ENCODE measurements at regions not wholly inside any gene's neighbourhood (a gene's known extent, or its start where the extent isn't known, plus 50 kb on each side); places are given as distances from the start of the nearest gene placed in this dataset.

- no peak for DNase-seq (ENCODE audit: low read depth, low spot score)
Observed at GRCh38 chr2:53111406-53111805, 656.2 kb upstream of the CHAC2 start.

- no peak for DNase-seq (ENCODE audit: low read depth, low spot score)
Observed at GRCh38 chr2:53111004-53111403, 656.6 kb upstream of the CHAC2 start.

- DNase-seq (ENCODE audit: low read depth, low spot score): no peak
Observed at GRCh38 chr2:53108246-53108645, 659.4 kb upstream of the CHAC2 start.

DNA sequence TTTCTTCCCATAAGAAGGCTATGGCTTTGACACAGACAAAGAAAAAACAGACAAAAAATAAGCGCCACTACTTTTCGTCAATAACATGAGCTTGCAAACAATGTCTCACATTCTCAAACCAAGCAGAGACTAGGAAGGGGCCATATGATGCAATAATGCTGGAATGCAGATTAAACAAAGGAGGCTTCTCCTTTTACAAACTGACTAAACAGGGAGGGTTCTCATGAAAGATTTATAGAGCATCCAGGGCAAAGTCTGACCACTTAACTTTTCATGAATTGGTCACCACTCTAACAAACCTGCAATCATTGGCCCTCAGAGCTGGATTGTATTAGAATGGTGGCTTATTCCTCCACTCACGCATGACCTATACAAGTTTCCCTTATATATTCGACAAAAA is 663.3 kb upstream of the CHAC2 start:
- peak; percentile 82 for DNase-seq (ENCODE audit: low read depth, low spot score)

DNA sequence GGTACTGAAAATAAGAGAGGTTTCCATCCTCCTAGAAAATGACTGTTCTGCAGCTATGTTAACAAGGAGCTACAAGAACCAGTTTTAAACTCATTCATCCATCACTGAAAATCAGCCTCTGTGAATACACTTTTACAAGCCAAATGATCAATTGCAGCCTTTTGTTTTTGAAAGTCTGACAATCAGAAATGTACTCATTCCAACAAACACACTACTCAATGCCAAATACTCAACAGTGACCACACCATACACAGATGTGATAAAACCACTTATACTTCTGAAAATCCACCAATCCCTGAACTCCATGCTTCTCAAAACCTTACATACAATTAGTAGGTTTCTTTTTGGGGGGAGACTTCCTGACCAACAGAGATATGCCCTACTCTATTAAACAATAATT is 663.9 kb upstream of the CHAC2 start:
- DNase-seq (ENCODE audit: low read depth, low spot score): peak; percentile 38

DNA sequence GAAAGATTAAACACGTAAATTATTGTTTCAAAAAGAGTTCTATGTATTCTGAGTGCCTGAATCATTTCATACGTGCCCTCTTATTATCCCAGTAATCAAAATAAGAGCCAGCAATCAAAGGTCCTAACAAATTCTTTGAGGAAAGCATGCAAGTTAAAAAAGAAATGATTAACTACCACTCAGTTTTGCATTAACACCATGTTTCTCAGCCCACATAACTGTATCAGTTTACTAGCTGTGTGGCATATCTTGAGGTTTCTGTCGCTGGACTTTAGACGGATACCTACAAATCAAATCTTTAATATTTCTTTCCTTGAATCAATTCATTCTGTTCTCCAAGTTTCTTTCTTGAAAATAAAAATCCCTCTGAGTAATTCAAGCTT is 668.9 kb upstream of the CHAC2 start:
- DNase-seq (ENCODE audit: low read depth, low spot score): no peak

DNA sequence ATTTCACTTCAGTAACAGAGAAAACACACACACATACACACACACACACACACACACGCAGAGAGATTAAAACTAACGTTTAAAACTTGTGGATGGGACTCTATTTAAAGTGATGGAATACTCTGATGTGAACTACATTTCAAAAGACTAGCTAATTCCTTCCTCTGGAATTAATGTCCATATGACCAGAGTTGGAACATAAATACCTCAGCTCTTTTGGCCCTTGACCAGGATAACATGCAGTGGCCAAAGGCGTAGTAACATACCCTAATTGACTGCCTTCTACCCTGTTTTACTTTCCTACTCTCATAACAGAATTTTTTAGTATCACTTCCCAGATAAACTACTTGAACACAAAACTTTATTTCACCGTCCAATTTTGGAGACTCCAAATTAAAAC is 671.3 kb upstream of the CHAC2 start:
- no peak for DNase-seq (ENCODE audit: low read depth, low spot score)

- no peak for DNase-seq (ENCODE audit: low read depth, low spot score)
Observed at GRCh38 chr2:53095664-53096063, 671.9 kb upstream of the CHAC2 start.

- no peak for DNase-seq (ENCODE audit: low read depth, low spot score)
Observed at GRCh38 chr2:53095227-53095626, 672.4 kb upstream of the CHAC2 start.

- no peak for DNase-seq (ENCODE audit: low read depth, low spot score)
Observed at GRCh38 chr2:53093355-53093754, 674.2 kb upstream of the CHAC2 start.

DNA sequence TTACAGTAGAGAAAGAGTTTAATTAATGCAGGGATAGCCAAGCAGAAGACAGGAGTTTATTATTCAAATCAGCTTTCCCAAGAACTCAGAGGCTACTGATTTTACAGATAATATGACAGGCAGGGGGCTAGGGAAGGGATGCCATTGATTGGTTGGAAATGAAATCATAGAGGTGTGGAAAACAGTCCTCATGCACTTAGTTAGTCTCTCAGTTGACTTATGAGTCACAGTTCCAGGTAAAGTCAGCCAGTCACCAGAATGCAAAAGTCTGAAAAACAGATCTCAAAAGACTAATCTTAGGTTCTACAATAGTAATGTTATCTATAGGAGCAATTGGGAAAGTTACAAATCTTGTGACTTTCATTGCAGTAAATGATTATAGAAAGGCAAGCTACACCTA is 676.4 kb upstream of the CHAC2 start:
- no peak for DNase-seq (ENCODE audit: low read depth, low spot score)

- DNase-seq (ENCODE audit: low read depth, low spot score): no peak
Observed at GRCh38 chr2:53087874-53088461, 679.6 kb upstream of the CHAC2 start.

- peak; percentile 33 for DNase-seq (ENCODE audit: low read depth, low spot score)
Observed at GRCh38 chr2:53087262-53087873, 680.2 kb upstream of the CHAC2 start.

DNA sequence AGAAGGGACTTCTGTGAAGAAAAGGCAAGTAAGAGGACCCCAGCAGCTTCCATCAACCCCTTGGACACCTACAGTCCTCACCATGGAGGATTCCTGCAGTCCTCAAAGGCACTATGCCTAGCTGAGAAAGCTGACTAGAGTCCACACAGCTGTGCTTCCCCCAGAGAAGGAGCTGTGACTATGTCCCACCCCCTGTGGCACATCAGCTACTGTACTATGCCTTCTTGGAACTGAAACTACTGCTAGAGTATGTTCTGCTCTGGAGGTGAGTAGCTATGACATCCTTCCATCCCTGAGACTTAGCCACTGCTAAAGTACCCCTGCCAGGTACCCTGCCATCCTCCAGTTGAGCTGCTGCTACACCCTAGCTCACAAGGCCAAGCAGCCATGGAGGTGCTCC is 690.2 kb upstream of the CHAC2 start:
- no peak for DNase-seq (ENCODE audit: low read depth, low spot score)

- DNase-seq (ENCODE audit: low read depth, low spot score): no peak
Observed at GRCh38 chr2:53075760-53076159, 691.8 kb upstream of the CHAC2 start.

DNA sequence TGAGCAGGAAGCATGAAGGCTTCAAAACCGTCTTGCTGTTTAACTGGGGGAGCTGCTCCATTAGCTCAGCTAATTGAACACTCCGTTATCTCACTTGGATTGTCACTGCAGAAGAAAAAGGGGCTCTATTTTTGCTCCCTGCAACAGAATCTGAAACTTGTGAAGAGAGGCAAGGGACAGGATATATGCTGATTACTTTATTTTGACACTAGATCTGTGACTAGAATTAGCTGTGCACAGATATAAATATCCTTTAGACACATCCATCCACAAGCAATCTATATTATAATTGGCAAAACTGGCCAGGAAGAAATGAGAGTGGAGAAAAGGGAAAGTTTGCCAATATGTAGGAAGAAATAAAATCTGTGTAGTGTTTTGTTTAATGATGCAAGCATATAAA is 700.1 kb upstream of the CHAC2 start:
- DNase-seq (ENCODE audit: low read depth, low spot score): no peak

- DNase-seq (ENCODE audit: low read depth, low spot score): peak; percentile 13
Observed at GRCh38 chr2:53067056-53067455, 700.5 kb upstream of the CHAC2 start.

DNA sequence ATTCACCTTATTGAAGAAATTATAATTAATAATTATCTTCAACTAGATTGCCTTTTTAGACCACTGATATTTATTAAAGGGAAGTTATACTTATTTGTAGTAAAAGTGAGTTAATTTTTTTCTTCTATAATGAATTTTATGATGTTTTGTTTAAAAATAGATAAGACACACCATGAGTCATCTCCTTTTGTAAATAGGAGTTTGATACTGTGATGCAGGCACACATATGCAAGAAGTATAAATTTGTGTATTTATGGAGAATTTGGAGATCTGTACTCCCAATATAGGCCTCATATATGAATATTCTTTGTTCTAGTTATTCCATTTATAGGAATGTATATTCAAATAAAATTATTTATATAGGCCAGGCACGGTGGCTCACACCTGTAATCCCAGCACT is 703.5 kb upstream of the CHAC2 start:
- DNase-seq (ENCODE audit: low read depth, low spot score): no peak

DNA sequence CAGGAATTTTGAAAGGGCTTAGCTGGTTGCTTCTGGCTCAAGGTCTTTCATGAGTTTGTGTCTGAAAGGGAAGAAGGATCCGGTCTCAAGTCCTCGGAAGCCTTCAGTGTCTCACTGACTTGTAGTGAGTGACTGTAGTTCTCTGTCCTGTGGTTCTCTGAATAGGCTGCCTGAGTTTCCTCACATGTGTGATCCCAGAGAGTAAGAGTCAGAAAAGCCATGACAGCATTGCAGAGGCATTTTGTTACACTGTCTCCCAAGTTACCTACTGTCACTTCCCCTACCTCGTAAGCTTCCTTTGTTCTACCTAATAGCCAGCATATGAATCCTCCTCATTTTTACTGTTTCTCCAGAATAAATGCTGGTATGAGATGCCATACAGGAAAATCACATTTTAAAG is 709.1 kb upstream of the CHAC2 start:
- peak; percentile 54 for DNase-seq (ENCODE audit: low read depth, low spot score)

DNA sequence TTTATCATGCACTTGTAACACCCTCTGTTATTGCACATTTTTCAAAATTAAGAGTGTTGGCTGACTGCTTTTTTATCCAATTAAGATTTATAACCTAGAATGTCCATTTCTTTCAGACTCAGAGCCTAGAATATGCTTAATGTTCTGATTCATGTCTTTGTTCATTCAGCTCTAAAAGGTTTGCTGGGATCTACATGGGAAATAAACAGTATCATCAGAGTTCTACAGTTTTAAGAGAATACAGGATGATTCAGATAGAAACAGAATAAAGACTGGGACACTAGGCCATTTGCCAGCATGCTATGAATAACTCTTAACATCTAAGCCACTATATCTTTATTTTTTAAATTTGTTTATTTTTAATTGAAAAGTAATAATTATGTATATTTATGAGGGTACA is 713.7 kb upstream of the CHAC2 start:
- no peak for DNase-seq (ENCODE audit: low read depth, low spot score)

DNA sequence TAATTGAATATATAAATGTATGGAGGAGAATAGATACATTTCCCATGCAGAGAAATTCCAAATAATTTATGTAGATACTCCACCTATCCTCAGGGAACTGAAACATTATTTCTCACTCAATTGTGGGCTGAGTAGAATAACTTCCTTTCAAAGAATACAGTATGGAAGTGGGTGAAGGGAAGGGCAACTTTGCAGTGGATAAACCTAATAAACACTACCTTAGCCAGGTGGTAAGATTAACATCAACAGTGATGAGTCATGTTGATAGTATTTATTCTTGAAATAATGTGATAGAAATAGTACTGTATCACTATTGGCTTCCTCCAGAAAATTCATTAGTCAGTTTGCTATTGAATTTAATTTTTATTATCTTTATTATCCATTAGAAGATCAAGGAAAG is 716.4 kb upstream of the CHAC2 start:
- no peak for DNase-seq (ENCODE audit: low read depth, low spot score)

DNA sequence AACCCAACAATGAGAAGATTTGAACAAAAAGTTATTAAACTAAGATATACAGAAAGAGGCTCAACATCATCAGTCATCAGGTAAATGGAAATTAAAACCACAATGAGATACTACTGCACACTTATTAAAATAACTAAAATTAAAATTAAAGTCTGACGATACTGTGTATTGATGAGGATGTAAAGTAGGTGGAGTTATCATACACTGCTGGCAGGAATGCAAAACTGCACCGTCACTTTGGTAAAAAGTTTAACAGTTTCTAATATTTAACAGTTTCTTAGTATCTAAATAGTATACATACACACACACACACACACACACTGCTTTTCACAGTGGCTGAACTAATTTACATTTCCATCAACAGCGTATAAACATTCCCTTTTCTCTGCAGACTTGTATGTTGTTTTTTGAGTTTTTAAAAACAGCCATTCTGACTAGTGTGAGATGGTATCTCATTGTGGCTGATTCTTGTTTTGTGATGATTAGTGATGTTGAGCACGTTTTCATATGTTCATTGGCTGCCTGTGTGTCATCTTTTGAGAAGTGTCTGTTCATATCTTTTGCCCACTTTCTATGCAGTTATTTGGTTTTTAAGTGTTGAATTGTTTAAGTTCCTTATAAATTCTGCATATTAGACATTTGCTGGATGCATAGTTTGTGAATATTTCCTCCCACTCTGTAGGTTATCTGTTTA is 726.9 kb upstream of the CHAC2 start:
- no peak for DNase-seq (ENCODE audit: low read depth, low spot score)

DNA sequence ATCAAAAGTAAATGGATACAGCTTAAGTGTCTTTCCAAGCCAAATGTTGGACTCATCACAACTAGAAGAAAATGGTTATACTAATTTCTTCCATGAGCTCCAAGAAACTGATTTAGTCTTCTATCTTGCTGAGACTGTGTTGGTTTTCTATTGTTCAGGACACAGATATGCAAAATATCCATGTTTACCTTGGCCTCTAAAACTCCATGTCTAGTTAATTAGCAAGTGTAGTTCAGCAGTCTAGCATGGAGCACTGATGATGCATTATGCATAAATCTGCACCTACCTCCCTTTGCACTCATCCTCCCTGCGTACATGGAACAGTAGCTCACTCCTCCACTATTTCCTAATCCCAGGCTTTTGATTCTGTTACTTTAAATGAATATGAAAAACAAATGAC is 731.4 kb upstream of the CHAC2 start:
- peak; percentile 19 for DNase-seq (ENCODE audit: low read depth, low spot score)
